NB4 (cell line): ENCODE measurements at regions not wholly inside any gene's neighbourhood (a gene's known extent, or its start where the extent isn't known, plus 50 kb on each side); places are given as distances from the start of the nearest gene placed in this dataset.
"Not testable (repeated sequence)": the region's sequence is repeated elsewhere in the genome, so short reads cannot be mapped to it uniquely, and the experiment has no call there.

ENCODE experiments used
- DNase-seq: peaks from one replicate; pipeline ENCODE4 v3.0.0; 2010; ENCODE audit warnings: low read depth
- H3K4me3 ChIP-seq: one replicate; pipeline ENCODE4 v1.5.1; 2011; ENCODE audit warnings: mild to moderate bottlenecking, low read depth, low read length, moderate library complexity
- CTCF ChIP-seq: IDR thresholded peaks from one replicate; pipeline ENCODE4 v1.5.1; 2012; ENCODE audit warnings: low read depth, low read length
- MAX ChIP-seq: IDR thresholded peaks from 2 replicates; pipeline ENCODE4 v1.6.1; 2011; ENCODE audit warnings: low read depth, low read length
- MYC ChIP-seq: IDR thresholded peaks from 2 replicates; pipeline ENCODE4 v1.6.1; 2011; ENCODE audit warnings: low read depth, low read length
- POLR2A ChIP-seq: IDR thresholded peaks from 2 replicates; pipeline ENCODE4 v1.6.1; 2011; ENCODE audit warnings: mild to moderate bottlenecking; ENCODE audit not compliant: insufficient read length; ENCODE audit errors: extremely low read depth

- no peak for TF ChIP-seq POLR2A
- TF ChIP-seq MYC, result no peak
- no peak for TF ChIP-seq MAX
- no peak for TF ChIP-seq CTCF
- no peak for DNase-seq
- H3K4me3 ChIP-seq, result no peak overlapping the region
Measured at GRCh38 chr1:95766036-95766435, 532.0 kb downstream of the RWDD3 start.

GRCh38 chr1:95770581-95770980 lies 536.6 kb downstream of the RWDD3 start:
- TF ChIP-seq MYC, result no peak
- TF ChIP-seq POLR2A, result no peak
- no peak for TF ChIP-seq MAX
- no peak for TF ChIP-seq CTCF
- H3K4me3 ChIP-seq, result no peak overlapping the region
- DNase-seq, result no peak

- TF ChIP-seq MAX (no peak), CTCF (no peak), MYC (no peak), POLR2A (no peak)
- no peak overlapping the region for H3K4me3 ChIP-seq
- no peak for DNase-seq
Measured at GRCh38 chr1:95778217-95778616, 544.2 kb downstream of the RWDD3 start.

GRCh38 chr1:95780836-95781235 lies 546.8 kb downstream of the RWDD3 start:
- no peak for DNase-seq
- TF ChIP-seq MYC, result no peak
- no peak for TF ChIP-seq CTCF
- TF ChIP-seq MAX, result no peak
- TF ChIP-seq POLR2A, result no peak
- no peak overlapping the region for H3K4me3 ChIP-seq

GRCh38 chr1:95790136-95790535 lies 556.1 kb downstream of the RWDD3 start:
- TF ChIP-seq MAX, result no peak
- no peak for TF ChIP-seq MYC
- TF ChIP-seq POLR2A, result no peak
- TF ChIP-seq CTCF, result no peak
- no peak overlapping the region for H3K4me3 ChIP-seq
- DNase-seq, result no peak

- TF ChIP-seq MYC (no peak), POLR2A (no peak), CTCF (no peak), MAX (no peak)
- no peak overlapping the region for H3K4me3 ChIP-seq
- DNase-seq, result peak; percentile 22
Measured at GRCh38 chr1:95793893-95794292, 559.9 kb downstream of the RWDD3 start.

GRCh38 chr1:95797761-95798160 lies 563.8 kb downstream of the RWDD3 start:
- not testable (repeated sequence) for H3K4me3 ChIP-seq, DNase-seq
